Epithelial cell of prostate (primary cell): ENCODE measurements at regions not wholly inside any gene's neighbourhood (a gene's known extent, or its start where the extent isn't known, plus 50 kb on each side); places are given as distances from the start of the nearest gene placed in this dataset.

Source experiments
- DNase-seq: peaks from one replicate; pipeline ENCODE4 v3.0.0-alpha.2; 2011; ENCODE audit warnings: low read depth, low spot score
- H3K27ac ChIP-seq: fragments of 450-650 bp; 2 replicates; pipeline ENCODE4 v1.5.1; 2017; ENCODE audit warnings: mild to moderate bottlenecking

- no peak for DNase-seq
- H3K27ac ChIP-seq: no peak overlapping the region
These were observed 222.6 kb upstream of the RGMA start for GRCh38 chr15:93311620-93312019.

- H3K27ac ChIP-seq: no peak overlapping the region
- no peak for DNase-seq
These were observed 219.1 kb upstream of the RGMA start for GRCh38 chr15:93308026-93308690.

- no peak for DNase-seq
- no peak overlapping the region for H3K27ac ChIP-seq
These were observed 218.5 kb upstream of the RGMA start for GRCh38 chr15:93307513-93307912.

- no peak for DNase-seq
- no peak overlapping the region for H3K27ac ChIP-seq
These were observed 216.3 kb upstream of the RGMA start for GRCh38 chr15:93305306-93305705.

- H3K27ac ChIP-seq: no peak overlapping the region
- DNase-seq: no peak
These were observed 213.2 kb upstream of the RGMA start for GRCh38 chr15:93302080-93302765.

- no peak for DNase-seq
- H3K27ac ChIP-seq: no peak overlapping the region
These were observed 211.8 kb upstream of the RGMA start for GRCh38 chr15:93300796-93301195.

GRCh38 chr15:93299675-93300074 is 210.7 kb upstream of the RGMA start:
- no peak for DNase-seq
- no peak overlapping the region for H3K27ac ChIP-seq

GRCh38 chr15:93298901-93299300 is 209.9 kb upstream of the RGMA start:
- H3K27ac ChIP-seq: no peak overlapping the region
- DNase-seq: peak; percentile 36

GRCh38 chr15:93296759-93297500 is 207.9 kb upstream of the RGMA start:
- DNase-seq: no peak

GRCh38 chr15:93294896-93295295 is 205.9 kb upstream of the RGMA start:
- H3K27ac ChIP-seq: no peak overlapping the region
- no peak for DNase-seq

More at GRCh38 chr15:93296759-93297500, 207.9 kb upstream of the RGMA start:
- no peak overlapping the region for H3K27ac ChIP-seq

GRCh38 chr15:93294066-93294465 is 205.1 kb upstream of the RGMA start:
- no peak for DNase-seq
- H3K27ac ChIP-seq: no peak overlapping the region

- H3K27ac ChIP-seq: no peak overlapping the region
- no peak for DNase-seq
These were observed 202.4 kb upstream of the RGMA start for GRCh38 chr15:93291380-93291779.

- H3K27ac ChIP-seq: no peak overlapping the region
- no peak for DNase-seq
These were observed 201.6 kb upstream of the RGMA start for GRCh38 chr15:93290618-93290946.

- no peak for DNase-seq
- no peak overlapping the region for H3K27ac ChIP-seq
These were observed 201.1 kb upstream of the RGMA start for GRCh38 chr15:93289941-93290617.

- H3K27ac ChIP-seq: no peak overlapping the region
- no peak for DNase-seq
These were observed 199.8 kb upstream of the RGMA start for GRCh38 chr15:93288728-93289294.

- no peak for DNase-seq
- no peak overlapping the region for H3K27ac ChIP-seq
These were observed 197.4 kb upstream of the RGMA start for GRCh38 chr15:93286446-93286845.

- no peak overlapping the region for H3K27ac ChIP-seq
- DNase-seq: no peak
These were observed 194.8 kb upstream of the RGMA start for GRCh38 chr15:93283854-93284253.

GRCh38 chr15:93282808-93283207 is 193.8 kb upstream of the RGMA start:
- no peak for DNase-seq
- H3K27ac ChIP-seq: no peak overlapping the region

GRCh38 chr15:93278783-93279182 is 189.8 kb upstream of the RGMA start:
- no peak overlapping the region for H3K27ac ChIP-seq

GRCh38 chr15:93278006-93278405 is 189.0 kb upstream of the RGMA start:
- DNase-seq: no peak
- H3K27ac ChIP-seq: no peak overlapping the region

More at GRCh38 chr15:93278783-93279182, 189.8 kb upstream of the RGMA start:
- DNase-seq: no peak

- no peak for DNase-seq
- H3K27ac ChIP-seq: no peak overlapping the region
These were observed 185.2 kb upstream of the RGMA start for GRCh38 chr15:93274257-93274656.
